Body of pancreas (tissue), 4 donors: ENCODE measurements at regions not wholly inside any gene's neighbourhood (a gene's known extent, or its start where the extent isn't known, plus 50 kb on each side); places are given as distances from the start of the nearest gene placed in this dataset.
"Not testable (repeated sequence)": the region's sequence is repeated elsewhere in the genome, so short reads cannot be mapped to it uniquely, and the experiment has no call there.

Source experiments
- ATAC-seq: fragments of 150-250 bp; one replicate; pipeline ENCODE4 v1.9.1; 2016
- DNase-seq, 4 donors: peaks; one replicate each; pipeline ENCODE4 v3.0.0-alpha.2; 2019
- H3K27ac ChIP-seq, 4 donors: fragments of 200-600 bp; sonication (generic); 1 replicate in 3 of 4; 2 replicates in 1 of 4; pipeline versions ENCODE4 v1.5.1 to v1.6.1; 2016 to 2019; ENCODE audit warnings: mild to moderate bottlenecking in 1 of 4, mixed read lengths in 1 of 4, moderate library complexity in 1 of 4
- H3K27me3 ChIP-seq, 2 donors: fragments of 200-600 bp; sonication (generic); one replicate each; pipeline ENCODE4 v1.6.0; 2016; ENCODE audit warnings: mild to moderate bottlenecking in 1 of 2
- H3K36me3 ChIP-seq, 2 donors: fragments of 200-600 bp; sonication (generic); replicated peaks in 1 of 2; 2 replicates each; pipeline ENCODE4 v1.5.1; 2016; ENCODE audit warnings: low read depth in 2 of 2; ENCODE audit not compliant: insufficient read depth in 1 of 2
- H3K4me1 ChIP-seq: fragments of 200-600 bp; sonication (generic); one replicate; pipeline ENCODE4 v1.6.0; 2016
- H3K4me3 ChIP-seq, 2 donors: fragments of 200-600 bp; sonication (generic); 1 replicate in 1 of 2; 2 replicates in 1 of 2; pipeline ENCODE4 v1.5.1; 2016 to 2019
- H3K9me3 ChIP-seq, 3 donors: fragments of 200-600 bp; sonication (generic); 1 replicate in 2 of 3; 2 replicates in 1 of 3; pipeline ENCODE4 v1.5.1; 2016
- CTCF ChIP-seq, 7 experiments: fragments of 450-650 bp in 4 of 7; fragments of 200-600 bp in 3 of 7; sonication (generic) in 3 of 7; IDR thresholded peaks; one replicate each; pipeline ENCODE4 v1.5.1; 2016 to 2019; ENCODE audit warnings: antibody characterized with exemption in 7 of 7
- POLR2A ChIP-seq, 3 donors: fragments of 450-650 bp; IDR thresholded peaks; one replicate each; pipeline ENCODE4 v1.6.1; 2016; ENCODE audit warnings: antibody characterized with exemption in 3 of 3, mild to moderate bottlenecking in 2 of 3
- WGBS, 2 donors: methylation state at CpG; one replicate each; pipeline ENCODE4 v1.1.5; 2017; 5-methylcytosine and 5-hydroxymethylcytosine counted together
- intact Hi-C: fragments of 100-400 bp; cut with DNase I; formaldehyde crosslinking; loops from one replicate; pipeline ENCODE4 v1.15.1; 2023

DNA sequence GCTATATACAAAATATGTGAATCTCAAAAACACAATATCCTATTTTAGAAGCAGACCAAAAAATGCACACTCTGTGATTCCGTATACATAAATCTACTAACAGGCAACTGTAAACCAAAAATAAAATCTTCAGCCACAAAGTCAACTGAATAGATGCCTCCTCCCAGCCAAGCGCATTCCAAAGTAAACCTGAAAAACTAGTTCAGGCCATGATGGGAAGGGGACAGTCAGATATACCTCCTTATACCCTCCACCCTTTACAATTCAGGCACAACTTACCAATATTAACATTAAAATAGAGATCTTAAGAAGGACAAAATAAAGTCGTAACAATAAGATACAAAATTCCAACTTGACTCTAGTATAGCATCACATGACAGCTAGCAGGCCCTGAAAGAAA lies 1604.5 kb upstream of the NUDT12 start:
- WGBS, 2 donors, result 74 to 79% methylated on average over 3 of the region's 3 CpGs
- ATAC-seq (no peak), DNase-seq (no peak)
- TF ChIP-seq POLR2A (IDR thresholded peaks at IDR 0.05) (no peak), CTCF (IDR thresholded peaks at IDR 0.05) (no peak)
- no peaks in the 10 kb centered on the region for H3K36me3 ChIP-seq
- no peak overlapping the region for H3K4me3 ChIP-seq
- H3K9me3 ChIP-seq, result no peaks in the 10 kb centered on the region
- intact Hi-C loops, result no loop called here
- no peaks in the 10 kb centered on the region for H3K4me1 ChIP-seq
- H3K27me3 ChIP-seq, result no peaks in the 10 kb centered on the region
- no peak overlapping the region for H3K27ac ChIP-seq

GRCh38 chr5:105163547-105163946 lies 1601.0 kb upstream of the NUDT12 start:
- TF ChIP-seq POLR2A (IDR thresholded peaks at IDR 0.05) (no peak), CTCF (IDR thresholded peaks at IDR 0.05) (no peak)
- H3K4me1 ChIP-seq, result no peaks in the 10 kb centered on the region
- H3K27me3 ChIP-seq, result no peaks in the 10 kb centered on the region
- no peaks in the 10 kb centered on the region for H3K9me3 ChIP-seq
- ATAC-seq, result no peak
- no peaks in the 10 kb centered on the region for H3K36me3 ChIP-seq
- intact Hi-C loops, result no loop called here
- H3K27ac ChIP-seq, result no peak overlapping the region
- no peak for DNase-seq
- H3K4me3 ChIP-seq, result no peak overlapping the region

GRCh38 chr5:105162557-105162956 lies 1600.0 kb upstream of the NUDT12 start:
- H3K27me3 ChIP-seq, DNase-seq, H3K27ac ChIP-seq, H3K4me1 ChIP-seq, H3K9me3 ChIP-seq, ATAC-seq, intact Hi-C loops, H3K4me3 ChIP-seq, H3K36me3 ChIP-seq: not testable (repeated sequence)
- WGBS, 2 donors, result 68 to 81% methylated on average over 6 of the region's 6 CpGs

DNA sequence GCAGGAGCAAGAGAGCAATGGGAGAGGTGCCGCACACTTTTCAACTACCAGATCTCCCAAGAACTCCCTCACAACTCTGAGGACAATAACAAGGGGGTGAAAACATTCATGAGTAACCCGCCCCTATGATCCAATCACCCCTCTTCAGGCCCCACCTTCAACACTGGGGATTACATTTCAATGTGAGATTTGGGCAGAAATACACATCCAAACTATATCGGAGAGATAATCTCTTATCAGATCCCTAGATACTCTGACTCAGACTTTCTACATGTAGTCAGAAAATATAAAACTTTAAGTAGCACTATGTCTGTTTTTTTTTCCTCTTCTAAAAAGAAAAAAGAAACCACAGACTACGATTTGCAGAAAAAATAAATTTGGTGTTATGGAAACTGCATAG lies 1595.9 kb upstream of the NUDT12 start:
- H3K27me3 ChIP-seq, result no peaks in the 10 kb centered on the region
- DNase-seq (no peak), ATAC-seq (no peak)
- intact Hi-C loops, result no loop called here
- H3K36me3 ChIP-seq, result no peaks in the 10 kb centered on the region
- no peak overlapping the region for H3K27ac ChIP-seq
- 54 to 57% methylated on average over 4 of the region's 4 CpGs for WGBS, 2 donors
- no peaks in the 10 kb centered on the region for H3K9me3 ChIP-seq
- no peaks in the 10 kb centered on the region for H3K4me1 ChIP-seq
- TF ChIP-seq CTCF (IDR thresholded peaks at IDR 0.05), result no peak
- no peak for TF ChIP-seq POLR2A (IDR thresholded peaks at IDR 0.05)
- no peak overlapping the region for H3K4me3 ChIP-seq

DNA sequence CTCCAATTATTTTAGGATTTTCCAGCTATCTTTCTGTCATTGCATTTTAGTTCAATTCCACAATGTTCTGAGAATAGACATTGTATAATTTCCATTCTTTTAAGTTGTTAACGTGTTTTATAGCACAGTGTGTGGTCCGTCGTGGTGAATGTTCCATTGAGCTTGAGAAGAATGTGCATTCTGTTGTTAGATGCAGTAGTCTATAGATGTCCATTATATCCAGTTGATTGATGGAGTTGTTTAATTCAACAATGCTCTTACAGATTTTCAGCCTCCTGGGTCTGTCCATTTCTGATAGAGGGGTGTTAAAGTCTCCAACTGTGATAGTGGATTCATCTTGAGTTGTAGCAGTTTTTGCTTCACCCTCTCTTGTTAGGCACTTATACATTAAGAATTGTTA lies 1587.7 kb upstream of the NUDT12 start:
- Histone ChIP-seq H3K9me3 (no peaks in the 10 kb centered on the region), H3K4me1 (no peaks in the 10 kb centered on the region), H3K36me3 (no peaks in the 10 kb centered on the region), H3K27ac (no peak overlapping the region), H3K27me3 (no peaks in the 10 kb centered on the region), H3K4me3 (no peak overlapping the region)
- WGBS, 2 donors, result 39 to 56% methylated on average over 3 of the region's 3 CpGs
- no peak for TF ChIP-seq CTCF (IDR thresholded peaks at IDR 0.05)
- no peak for TF ChIP-seq POLR2A (IDR thresholded peaks at IDR 0.05)
- DNase-seq (no peak), ATAC-seq (no peak)
- intact Hi-C loops, result no loop called here
